PFSK-1 (cell line): ENCODE measurements at regions not wholly inside any gene's neighbourhood (a gene's known extent, or its start where the extent isn't known, plus 50 kb on each side); places are given as distances from the start of the nearest gene placed in this dataset.

Experiments
- FOXP2 ChIP-seq: optimal IDR thresholded peaks from 2 replicates; pipeline ENCODE3; 2011; ENCODE audit warnings: borderline replicate concordance, control low read depth, inconsistent platforms; ENCODE audit not compliant: insufficient read depth; ENCODE audit errors: extremely low read length, extremely low read depth
- POLR2AphosphoS5 ChIP-seq: IDR thresholded peaks from 2 replicates; pipeline ENCODE4 v1.6.1; 2012; ENCODE audit warnings: low read depth, mild to moderate bottlenecking, control low read depth, low read length, moderate library complexity
- REST ChIP-seq, 2 experiments: IDR thresholded peaks; 2 replicates each; pipeline versions ENCODE4 v1.6.1 to v1.8.0; 2011 to 2012; ENCODE audit warnings: low read depth in 2 of 2, low read length in 2 of 2, control low read depth in 1 of 2, inconsistent platforms in 1 of 2, mild to moderate bottlenecking in 1 of 2, moderate library complexity in 1 of 2; ENCODE audit not compliant: insufficient read depth in 1 of 2
- SIN3A ChIP-seq: IDR thresholded peaks from 2 replicates; pipeline ENCODE4 v1.6.1; 2012; ENCODE audit warnings: mild to moderate bottlenecking, low read length, moderate library complexity, borderline replicate concordance; ENCODE audit not compliant: insufficient read depth
- TAF1 ChIP-seq: IDR thresholded peaks from 2 replicates; pipeline ENCODE4 v1.6.1; 2012; ENCODE audit warnings: low read length, control low read depth, borderline replicate concordance; ENCODE audit not compliant: insufficient read depth

DNA sequence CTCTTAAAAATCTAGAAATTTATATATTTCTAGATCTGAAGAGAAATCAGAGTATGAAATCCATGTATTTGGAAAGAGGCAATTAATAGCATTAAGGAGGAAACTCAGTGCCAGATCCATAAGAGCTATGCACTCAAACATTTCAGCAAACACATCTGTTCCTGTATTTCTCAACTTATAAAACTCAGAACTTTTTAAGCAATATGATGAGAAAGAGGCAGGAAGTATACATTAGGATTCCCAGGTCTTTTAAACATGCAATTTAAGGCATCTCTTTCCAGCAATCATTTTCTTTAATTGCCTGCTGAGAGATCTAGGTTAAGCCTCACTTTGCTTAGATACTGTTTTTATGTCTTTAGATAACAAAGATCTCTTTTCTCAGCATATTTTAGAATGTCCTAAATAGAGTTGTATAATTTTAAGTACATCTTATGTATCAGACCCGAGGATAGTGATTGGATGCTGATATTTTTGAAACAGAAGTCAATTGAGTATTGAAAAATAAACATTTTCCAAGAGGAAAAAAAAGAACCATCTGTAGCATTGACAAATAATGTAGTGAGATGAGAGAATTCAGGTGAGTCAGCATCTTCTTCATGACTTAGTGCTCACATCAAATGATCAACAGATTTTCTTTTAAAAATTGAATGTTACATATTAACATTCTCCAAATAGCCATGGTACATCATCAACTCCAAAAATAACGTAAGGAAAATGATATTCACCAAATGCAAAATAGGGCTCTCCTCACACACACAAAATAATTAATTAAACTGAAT lies 461.4 kb upstream of the NOX3 start:
- no peak for TF ChIP-seq FOXP2
- TF ChIP-seq SIN3A: no peak
- TF ChIP-seq REST (IDR thresholded peaks at IDR 0.05; ENCODE audit: insufficient read depth in 1 of 2, low read depth in 2 of 2, low read length in 2 of 2): no peak
- no peak for TF ChIP-seq TAF1
- no peak for TF ChIP-seq POLR2AphosphoS5

DNA sequence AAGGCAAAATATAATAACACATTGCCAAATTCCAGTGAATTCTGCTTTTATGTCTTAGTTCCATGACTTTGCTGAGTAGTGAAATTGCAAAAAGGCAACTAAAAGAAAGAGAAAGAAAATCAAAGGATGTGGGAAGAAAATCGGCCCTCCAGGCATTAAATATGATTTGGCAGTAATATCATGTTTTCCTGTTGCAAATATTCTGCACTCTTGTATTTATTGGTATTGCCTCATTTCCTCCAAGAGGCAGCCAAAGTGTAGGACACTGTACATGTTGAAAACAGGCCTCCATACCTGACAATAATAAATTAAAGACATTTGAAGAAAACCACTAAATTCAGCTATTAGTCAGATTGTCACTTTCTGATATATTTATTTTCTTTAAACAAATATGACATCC lies 460.0 kb upstream of the NOX3 start:
- TF ChIP-seq SIN3A (no peak), REST (IDR thresholded peaks at IDR 0.05; ENCODE audit: insufficient read depth in 1 of 2, low read depth in 2 of 2, low read length in 2 of 2) (no peak), TAF1 (no peak), POLR2AphosphoS5 (no peak)

DNA sequence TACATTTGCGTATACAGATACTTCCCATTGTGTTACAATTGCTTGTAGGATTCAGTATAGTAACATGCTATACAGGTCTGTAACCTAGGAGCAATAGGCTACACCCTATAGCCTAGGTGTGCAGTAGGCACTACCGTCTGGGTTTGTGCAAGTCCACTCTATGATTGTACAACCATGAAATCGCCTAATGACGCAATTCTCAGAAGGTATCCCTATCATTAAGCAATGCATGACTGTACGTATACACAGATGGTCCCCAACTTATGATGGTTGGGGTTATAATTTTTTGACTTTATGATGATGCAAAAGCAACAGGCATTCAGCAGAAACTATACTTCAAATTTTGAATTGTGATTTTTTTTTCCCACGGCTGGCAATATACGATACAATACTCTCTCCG lies 458.2 kb upstream of the NOX3 start:
- TF ChIP-seq REST (IDR thresholded peaks at IDR 0.05; ENCODE audit: insufficient read depth in 1 of 2, low read depth in 2 of 2, low read length in 2 of 2): no peak
- no peak for TF ChIP-seq SIN3A
- TF ChIP-seq FOXP2: no peak
- no peak for TF ChIP-seq POLR2AphosphoS5

- TF ChIP-seq TAF1 (no peak), REST (IDR thresholded peaks at IDR 0.05; ENCODE audit: insufficient read depth in 1 of 2, low read depth in 2 of 2, low read length in 2 of 2) (no peak), SIN3A (no peak)
These were observed 454.1 kb upstream of the NOX3 start for GRCh38 chr6:155909710-155910109.

GRCh38 chr6:155895641-155896040 lies 440.0 kb upstream of the NOX3 start:
- TF ChIP-seq REST (IDR thresholded peaks at IDR 0.05; ENCODE audit: insufficient read depth in 1 of 2, low read depth in 2 of 2, low read length in 2 of 2) (no peak), FOXP2 (no peak), POLR2AphosphoS5 (no peak), TAF1 (no peak), SIN3A (no peak)
